C4-2B (cell line): ENCODE measurements at regions not wholly inside any gene's neighbourhood (a gene's known extent, or its start where the extent isn't known, plus 50 kb on each side); places are given as distances from the start of the nearest gene placed in this dataset.

Source experiments
- ZFX ChIP-seq: fragments of 450-650 bp; IDR thresholded peaks from 2 replicates; pipeline ENCODE4 v1.6.1; 2017
- TF ChIP-seq, protein P1 (sequence below): fragments of 450-650 bp; conservative IDR thresholded peaks from 2 replicates; pipeline ENCODE4 v1.5.1; 2017; ENCODE audit warnings: mild to moderate bottlenecking

DNA sequence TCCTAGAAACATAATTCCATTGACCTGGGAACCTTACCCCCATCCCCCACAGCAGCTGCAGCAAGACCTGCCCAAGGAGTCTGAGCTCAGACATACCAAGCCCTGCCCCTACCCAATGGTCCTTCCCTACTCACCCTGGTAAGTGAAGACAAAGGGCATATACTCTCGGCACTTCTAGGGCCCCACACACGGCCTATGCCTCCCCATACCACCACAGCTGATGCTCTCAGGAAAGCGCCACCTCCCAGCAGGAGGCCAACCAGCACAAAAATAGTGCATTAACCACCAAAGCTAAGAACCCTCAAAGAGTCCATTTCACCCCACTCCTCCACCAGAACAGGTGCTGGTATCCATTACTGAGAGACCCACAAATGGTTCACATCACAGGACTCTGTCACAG, 74.4 kb upstream of the GUCY1A2 start:
- TF ChIP-seq, protein P1, sequence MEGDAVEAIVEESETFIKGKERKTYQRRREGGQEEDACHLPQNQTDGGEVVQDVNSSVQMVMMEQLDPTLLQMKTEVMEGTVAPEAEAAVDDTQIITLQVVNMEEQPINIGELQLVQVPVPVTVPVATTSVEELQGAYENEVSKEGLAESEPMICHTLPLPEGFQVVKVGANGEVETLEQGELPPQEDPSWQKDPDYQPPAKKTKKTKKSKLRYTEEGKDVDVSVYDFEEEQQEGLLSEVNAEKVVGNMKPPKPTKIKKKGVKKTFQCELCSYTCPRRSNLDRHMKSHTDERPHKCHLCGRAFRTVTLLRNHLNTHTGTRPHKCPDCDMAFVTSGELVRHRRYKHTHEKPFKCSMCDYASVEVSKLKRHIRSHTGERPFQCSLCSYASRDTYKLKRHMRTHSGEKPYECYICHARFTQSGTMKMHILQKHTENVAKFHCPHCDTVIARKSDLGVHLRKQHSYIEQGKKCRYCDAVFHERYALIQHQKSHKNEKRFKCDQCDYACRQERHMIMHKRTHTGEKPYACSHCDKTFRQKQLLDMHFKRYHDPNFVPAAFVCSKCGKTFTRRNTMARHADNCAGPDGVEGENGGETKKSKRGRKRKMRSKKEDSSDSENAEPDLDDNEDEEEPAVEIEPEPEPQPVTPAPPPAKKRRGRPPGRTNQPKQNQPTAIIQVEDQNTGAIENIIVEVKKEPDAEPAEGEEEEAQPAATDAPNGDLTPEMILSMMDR = no peak
- no peak for TF ChIP-seq ZFX
